HG03175 (cell line): ENCODE measurements at regions not wholly inside any gene's neighbourhood (a gene's known extent, or its start where the extent isn't known, plus 50 kb on each side); places are given as distances from the start of the nearest gene placed in this dataset.
"Not testable (repeated sequence)": the region's sequence is repeated elsewhere in the genome, so short reads cannot be mapped to it uniquely, and the experiment has no call there.

Experiments
- ATAC-seq: cut with Tn5 transposase; IDR thresholded peaks from one replicate; pipeline ENCODE4 v1.9.1; 2021; ENCODE audit warnings: mild to moderate bottlenecking, moderate library complexity; ENCODE audit not compliant: unreplicated experiment

- ATAC-seq, result no peak
These were observed 88.4 kb upstream of the TEAD1 start for GRCh38 chr11:12585861-12586260.

GRCh38 chr11:12587333-12587991, 86.8 kb upstream of the TEAD1 start:
- ATAC-seq, result no peak

GRCh38 chr11:12591706-12592105, 82.5 kb upstream of the TEAD1 start:
- no peak for ATAC-seq

GRCh38 chr11:12592283-12592682, 81.9 kb upstream of the TEAD1 start:
- ATAC-seq, result no peak

- not testable (repeated sequence) for ATAC-seq
These were observed 79.0 kb upstream of the TEAD1 start for GRCh38 chr11:12595089-12595847.

GRCh38 chr11:12598330-12599256, 75.6 kb upstream of the TEAD1 start:
- no peak for ATAC-seq

GRCh38 chr11:12599408-12600143, 74.6 kb upstream of the TEAD1 start:
- peak; percentile 79 for ATAC-seq

GRCh38 chr11:12600829-12601228, 73.4 kb upstream of the TEAD1 start:
- ATAC-seq, result no peak

GRCh38 chr11:12602421-12602820, 71.8 kb upstream of the TEAD1 start:
- no peak for ATAC-seq

GRCh38 chr11:12603143-12604088, 70.8 kb upstream of the TEAD1 start:
- no peak for ATAC-seq

GRCh38 chr11:12604557-12605153, 69.6 kb upstream of the TEAD1 start:
- ATAC-seq, result no peak

GRCh38 chr11:12606597-12606996, 67.6 kb upstream of the TEAD1 start:
- ATAC-seq, result no peak

- ATAC-seq, result not testable (repeated sequence)
These were observed 65.5 kb upstream of the TEAD1 start for GRCh38 chr11:12608678-12609077.

- no peak for ATAC-seq
These were observed 62.9 kb upstream of the TEAD1 start for GRCh38 chr11:12611352-12611751.

GRCh38 chr11:12617632-12618031, 56.6 kb upstream of the TEAD1 start:
- ATAC-seq, result no peak

GRCh38 chr11:12618743-12619540, 55.3 kb upstream of the TEAD1 start:
- ATAC-seq, result no peak

GRCh38 chr11:12623869-12624268, 50.4 kb upstream of the TEAD1 start:
- no peak for ATAC-seq
